GM03348 (cell line): ENCODE measurements at regions not wholly inside any gene's neighbourhood (a gene's known extent, or its start where the extent isn't known, plus 50 kb on each side); places are given as distances from the start of the nearest gene placed in this dataset.
"Not testable (repeated sequence)": the region's sequence is repeated elsewhere in the genome, so short reads cannot be mapped to it uniquely, and the experiment has no call there.

Experiments
- DNase-seq: peaks from one replicate; pipeline ENCODE4 v3.0.0; 2012; ENCODE audit warnings: low spot score

GRCh38 chr1:5686925-5687706, 305.1 kb downstream of the NPHP4 start:
- DNase-seq, result no peak

GRCh38 chr1:5686195-5686594, 306.0 kb downstream of the NPHP4 start:
- DNase-seq, result no peak

GRCh38 chr1:5685446-5686040, 306.7 kb downstream of the NPHP4 start:
- DNase-seq, result no peak

GRCh38 chr1:5684791-5685190, 307.4 kb downstream of the NPHP4 start:
- no peak for DNase-seq

GRCh38 chr1:5683446-5683845, 308.8 kb downstream of the NPHP4 start:
- DNase-seq, result no peak

GRCh38 chr1:5682626-5683225, 309.5 kb downstream of the NPHP4 start:
- no peak for DNase-seq

- no peak for DNase-seq
Measured at GRCh38 chr1:5681654-5682053, 310.6 kb downstream of the NPHP4 start.

GRCh38 chr1:5680600-5680999, 311.6 kb downstream of the NPHP4 start:
- DNase-seq, result no peak

GRCh38 chr1:5678759-5679158, 313.5 kb downstream of the NPHP4 start:
- DNase-seq, result no peak

GRCh38 chr1:5672355-5672754, 319.9 kb downstream of the NPHP4 start:
- DNase-seq, result not testable (repeated sequence)

GRCh38 chr1:5670590-5671350, 321.5 kb downstream of the NPHP4 start:
- no peak for DNase-seq

- DNase-seq, result no peak
Measured at GRCh38 chr1:5667513-5668325, 324.5 kb downstream of the NPHP4 start.

- no peak for DNase-seq
Measured at GRCh38 chr1:5664906-5665875, 327.0 kb downstream of the NPHP4 start.

- DNase-seq, result no peak
Measured at GRCh38 chr1:5664081-5664768, 328.0 kb downstream of the NPHP4 start.

- no peak for DNase-seq
Measured at GRCh38 chr1:5662744-5663126, 329.5 kb downstream of the NPHP4 start.

GRCh38 chr1:5662086-5662743, 330.0 kb downstream of the NPHP4 start:
- no peak for DNase-seq

- DNase-seq, result no peak
Measured at GRCh38 chr1:5661196-5662085, 330.8 kb downstream of the NPHP4 start.

GRCh38 chr1:5660141-5660935, 331.9 kb downstream of the NPHP4 start:
- DNase-seq, result no peak
